SK-N-SH treated with all-trans-retinoic acid at 6 μM for 48 hours (cell line): ENCODE measurements at regions not wholly inside any gene's neighbourhood (a gene's known extent, or its start where the extent isn't known, plus 50 kb on each side); places are given as distances from the start of the nearest gene placed in this dataset.

Experiments used
- ATAC-seq: fragments of 200-7000 bp; cut with Tn5 transposase; 3 replicates; pipeline ENCODE4 v1.9.1; 2020; ENCODE audit warnings: mild to moderate bottlenecking, moderate library complexity
- ARNTL ChIP-seq: fragments of 450-650 bp; formaldehyde crosslinking; IDR thresholded peaks from 2 replicates; pipeline ENCODE4 v1.5.0; 2020; ENCODE audit warnings: low read depth, mild to moderate bottlenecking, moderate library complexity, borderline replicate concordance
- BACH2 ChIP-seq: fragments of 250-450 bp; sonication (Bioruptor Pico); IDR thresholded peaks from 2 replicates; pipeline ENCODE4 v1.9.0; 2021; ENCODE audit warnings: mild to moderate bottlenecking, borderline replicate concordance
- CSDC2 ChIP-seq: fragments of 250-450 bp; sonication (Bioruptor Pico); IDR thresholded peaks from 2 replicates; pipeline ENCODE4 v1.5.0; 2020; ENCODE audit warnings: mild to moderate bottlenecking, moderate library complexity
- ESRRG ChIP-seq: fragments of 250-450 bp; sonication (Bioruptor Pico); IDR thresholded peaks from 2 replicates; pipeline ENCODE4 v1.6.1; 2021; ENCODE audit warnings: mild to moderate bottlenecking
- GLIS3 ChIP-seq: fragments of 250-450 bp; sonication (Bioruptor Pico); IDR thresholded peaks from 2 replicates; pipeline ENCODE4 v1.5.0; 2020; ENCODE audit warnings: mild to moderate bottlenecking, moderate library complexity
- ISL1 ChIP-seq: fragments of 250-450 bp; sonication (Bioruptor Pico); IDR thresholded peaks from 2 replicates; pipeline ENCODE4 v2.1.2; 2022; ENCODE audit warnings: mild to moderate bottlenecking, moderate library complexity
- OSR1 ChIP-seq: fragments of 250-450 bp; sonication (Bioruptor Pico); IDR thresholded peaks from 2 replicates; pipeline ENCODE4 v1.8.0; 2022; ENCODE audit warnings: moderate library complexity, mild to moderate bottlenecking, inconsistent platforms
- PPARA ChIP-seq: fragments of 250-450 bp; sonication (Bioruptor Pico); IDR thresholded peaks from 2 replicates; pipeline ENCODE4 v1.5.0; 2020; ENCODE audit warnings: mild to moderate bottlenecking, borderline replicate concordance
- RARB ChIP-seq: fragments of 250-450 bp; sonication (Bioruptor Pico); IDR thresholded peaks from 2 replicates; pipeline ENCODE4 v1.8.0; 2021; ENCODE audit warnings: mild to moderate bottlenecking, moderate library complexity
- TCF4 ChIP-seq: fragments of 250-450 bp; sonication (Bioruptor Pico); IDR thresholded peaks from 2 replicates; pipeline ENCODE4 v1.8.0; 2021; ENCODE audit warnings: mild to moderate bottlenecking, moderate library complexity, borderline replicate concordance
- ZC3H10 ChIP-seq: fragments of 250-450 bp; sonication (Bioruptor Pico); IDR thresholded peaks from 2 replicates; pipeline ENCODE4 v1.5.1; 2021; ENCODE audit warnings: mild to moderate bottlenecking, moderate library complexity
- ZFP3 ChIP-seq: fragments of 250-450 bp; sonication (Bioruptor Pico); IDR thresholded peaks from 2 replicates; pipeline ENCODE4 v1.5.0; 2020; ENCODE audit warnings: mild to moderate bottlenecking, moderate library complexity
- ZFP30 ChIP-seq: fragments of 450-650 bp; formaldehyde crosslinking; IDR thresholded peaks from 2 replicates; pipeline ENCODE4 v1.5.0; 2022; ENCODE audit warnings: mild to moderate bottlenecking, moderate library complexity
- ZNF565 ChIP-seq: fragments of 450-650 bp; formaldehyde crosslinking; conservative IDR thresholded peaks from 2 replicates; pipeline ENCODE4 v1.5.0; 2020; ENCODE audit warnings: low read depth, mild to moderate bottlenecking, moderate library complexity
- ZNF8 ChIP-seq: fragments of 450-650 bp; formaldehyde crosslinking; IDR thresholded peaks from 2 replicates; pipeline ENCODE4 v1.5.0; 2020; ENCODE audit warnings: mild to moderate bottlenecking, moderate library complexity
- TF ChIP-seq, protein P1 (sequence below): fragments of 250-450 bp; sonication (Bioruptor Pico); IDR thresholded peaks from 2 replicates; pipeline ENCODE4 v1.5.1; 2020; ENCODE audit warnings: low read depth, mild to moderate bottlenecking, moderate library complexity
- TF ChIP-seq, protein P2 (sequence below): fragments of 250-450 bp; sonication (Bioruptor Pico); IDR thresholded peaks from 2 replicates; pipeline ENCODE4 v1.5.0; 2020; ENCODE audit warnings: mild to moderate bottlenecking, moderate library complexity
- TF ChIP-seq, protein P3 (sequence below): fragments of 250-450 bp; sonication (Bioruptor Pico); IDR thresholded peaks from 2 replicates; pipeline ENCODE4 v1.8.0; 2021; ENCODE audit warnings: low read depth, mild to moderate bottlenecking, moderate library complexity, borderline replicate concordance

DNA sequence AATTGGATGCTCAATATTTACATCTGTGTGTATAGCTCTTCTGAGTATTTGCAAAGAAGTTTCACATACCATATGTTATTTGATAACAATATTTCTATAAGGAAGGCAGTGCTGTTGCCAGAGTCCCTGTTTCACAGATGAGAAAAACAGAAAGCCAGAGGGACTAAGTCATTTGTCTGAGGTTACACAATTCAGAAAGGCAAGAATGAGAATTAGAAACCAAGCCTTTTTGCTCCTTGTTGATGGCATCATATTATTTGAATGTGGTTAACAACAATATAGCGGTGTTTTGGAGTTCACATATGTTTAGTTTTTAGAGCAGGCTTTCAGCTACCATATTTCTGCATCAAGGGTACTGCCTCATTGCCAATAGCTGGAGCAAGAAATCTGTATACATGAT lies 110.9 kb upstream of the PRLR start:
- TF ChIP-seq ARNTL (CRISPR knock-in tag) (no peak), PPARA (CRISPR knock-in tag) (no peak)
- ATAC-seq: no peak

DNA sequence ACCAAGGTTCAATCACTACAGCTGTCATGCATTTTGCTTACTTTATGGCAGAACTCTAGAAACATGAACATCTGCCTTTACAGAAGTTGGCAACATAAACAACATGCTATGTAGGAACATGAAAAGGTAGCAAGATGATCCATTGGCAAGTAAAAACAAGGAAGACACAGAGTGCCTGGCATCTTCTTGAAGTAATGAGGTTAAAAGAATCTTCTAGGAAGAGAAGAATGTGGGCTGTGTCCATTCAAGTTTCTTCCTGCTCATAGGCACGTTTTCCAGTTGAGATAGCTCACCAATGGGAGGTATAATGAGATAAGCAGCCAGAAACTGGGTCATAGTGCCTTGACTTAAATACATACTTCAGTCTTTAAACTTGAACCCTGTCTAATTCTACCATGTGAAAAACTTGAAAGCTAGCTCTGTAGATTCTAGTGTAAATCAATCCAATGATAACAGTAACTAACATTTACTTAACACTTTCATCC lies 109.4 kb upstream of the PRLR start:
- no peak for ATAC-seq
- TF ChIP-seq ZFP30 (CRISPR knock-in tag) (no peak), OSR1 (CRISPR knock-in tag) (no peak), GLIS3 (no peak), ZFP3 (no peak), ZC3H10 (no peak)
- TF ChIP-seq, protein P1, sequence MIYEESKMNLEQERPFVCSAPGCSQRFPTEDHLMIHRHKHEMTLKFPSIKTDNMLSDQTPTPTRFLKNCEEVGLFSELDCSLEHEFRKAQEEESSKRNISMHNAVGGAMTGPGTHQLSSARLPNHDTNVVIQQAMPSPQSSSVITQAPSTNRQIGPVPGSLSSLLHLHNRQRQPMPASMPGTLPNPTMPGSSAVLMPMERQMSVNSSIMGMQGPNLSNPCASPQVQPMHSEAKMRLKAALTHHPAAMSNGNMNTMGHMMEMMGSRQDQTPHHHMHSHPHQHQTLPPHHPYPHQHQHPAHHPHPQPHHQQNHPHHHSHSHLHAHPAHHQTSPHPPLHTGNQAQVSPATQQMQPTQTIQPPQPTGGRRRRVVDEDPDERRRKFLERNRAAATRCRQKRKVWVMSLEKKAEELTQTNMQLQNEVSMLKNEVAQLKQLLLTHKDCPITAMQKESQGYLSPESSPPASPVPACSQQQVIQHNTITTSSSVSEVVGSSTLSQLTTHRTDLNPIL: no peak
- TF ChIP-seq, protein P2, sequence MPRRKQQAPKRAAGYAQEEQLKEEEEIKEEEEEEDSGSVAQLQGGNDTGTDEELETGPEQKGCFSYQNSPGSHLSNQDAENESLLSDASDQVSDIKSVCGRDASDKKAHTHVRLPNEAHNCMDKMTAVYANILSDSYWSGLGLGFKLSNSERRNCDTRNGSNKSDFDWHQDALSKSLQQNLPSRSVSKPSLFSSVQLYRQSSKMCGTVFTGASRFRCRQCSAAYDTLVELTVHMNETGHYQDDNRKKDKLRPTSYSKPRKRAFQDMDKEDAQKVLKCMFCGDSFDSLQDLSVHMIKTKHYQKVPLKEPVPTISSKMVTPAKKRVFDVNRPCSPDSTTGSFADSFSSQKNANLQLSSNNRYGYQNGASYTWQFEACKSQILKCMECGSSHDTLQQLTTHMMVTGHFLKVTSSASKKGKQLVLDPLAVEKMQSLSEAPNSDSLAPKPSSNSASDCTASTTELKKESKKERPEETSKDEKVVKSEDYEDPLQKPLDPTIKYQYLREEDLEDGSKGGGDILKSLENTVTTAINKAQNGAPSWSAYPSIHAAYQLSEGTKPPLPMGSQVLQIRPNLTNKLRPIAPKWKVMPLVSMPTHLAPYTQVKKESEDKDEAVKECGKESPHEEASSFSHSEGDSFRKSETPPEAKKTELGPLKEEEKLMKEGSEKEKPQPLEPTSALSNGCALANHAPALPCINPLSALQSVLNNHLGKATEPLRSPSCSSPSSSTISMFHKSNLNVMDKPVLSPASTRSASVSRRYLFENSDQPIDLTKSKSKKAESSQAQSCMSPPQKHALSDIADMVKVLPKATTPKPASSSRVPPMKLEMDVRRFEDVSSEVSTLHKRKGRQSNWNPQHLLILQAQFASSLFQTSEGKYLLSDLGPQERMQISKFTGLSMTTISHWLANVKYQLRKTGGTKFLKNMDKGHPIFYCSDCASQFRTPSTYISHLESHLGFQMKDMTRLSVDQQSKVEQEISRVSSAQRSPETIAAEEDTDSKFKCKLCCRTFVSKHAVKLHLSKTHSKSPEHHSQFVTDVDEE (CRISPR knock-in tag): no peak

DNA sequence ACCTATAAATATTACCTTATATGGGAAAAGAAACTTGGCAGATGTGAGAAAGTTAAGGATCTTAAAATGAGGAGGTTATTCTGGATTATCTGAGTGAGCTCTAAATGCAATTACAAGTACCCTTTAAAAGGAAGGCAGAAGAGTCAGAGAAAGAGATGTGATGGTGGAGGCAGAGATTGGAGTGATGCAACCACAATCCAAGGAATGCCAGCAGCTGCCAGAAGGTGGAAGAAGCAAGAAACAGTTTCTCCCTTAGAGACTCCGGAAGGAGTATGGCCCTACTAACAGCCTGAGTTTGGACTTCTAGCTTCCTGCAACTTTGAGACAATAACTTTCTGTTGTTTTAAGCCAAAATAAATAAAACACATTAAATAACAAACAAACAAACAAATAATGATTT lies 108.7 kb upstream of the PRLR start:
- no peak for ATAC-seq
- TF ChIP-seq ZNF565 (CRISPR knock-in tag): no peak
- no peak for TF ChIP-seq ESRRG
- TF ChIP-seq ZNF8: no peak
- TF ChIP-seq, protein P2 (CRISPR knock-in tag): no peak
- no peak for TF ChIP-seq ISL1 (CRISPR knock-in tag)
- TF ChIP-seq, protein P3, sequence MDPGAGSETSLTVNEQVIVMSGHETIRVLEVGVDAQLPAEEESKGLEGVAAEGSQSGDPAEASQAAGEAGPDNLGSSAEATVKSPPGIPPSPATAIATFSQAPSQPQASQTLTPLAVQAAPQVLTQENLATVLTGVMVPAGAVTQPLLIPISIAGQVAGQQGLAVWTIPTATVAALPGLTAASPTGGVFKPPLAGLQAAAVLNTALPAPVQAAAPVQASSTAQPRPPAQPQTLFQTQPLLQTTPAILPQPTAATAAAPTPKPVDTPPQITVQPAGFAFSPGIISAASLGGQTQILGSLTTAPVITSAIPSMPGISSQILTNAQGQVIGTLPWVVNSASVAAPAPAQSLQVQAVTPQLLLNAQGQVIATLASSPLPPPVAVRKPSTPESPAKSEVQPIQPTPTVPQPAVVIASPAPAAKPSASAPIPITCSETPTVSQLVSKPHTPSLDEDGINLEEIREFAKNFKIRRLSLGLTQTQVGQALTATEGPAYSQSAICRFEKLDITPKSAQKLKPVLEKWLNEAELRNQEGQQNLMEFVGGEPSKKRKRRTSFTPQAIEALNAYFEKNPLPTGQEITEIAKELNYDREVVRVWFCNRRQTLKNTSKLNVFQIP (CRISPR knock-in tag): no peak
- TF ChIP-seq, protein P1: no peak
- TF ChIP-seq BACH2: no peak
- no peak for TF ChIP-seq PPARA (CRISPR knock-in tag)
- TF ChIP-seq CSDC2: no peak
- TF ChIP-seq ZC3H10: no peak
- TF ChIP-seq TCF4 (CRISPR knock-in tag): no peak
- TF ChIP-seq ZFP30 (CRISPR knock-in tag): no peak
- TF ChIP-seq, all 23 proteins: peak for 0

DNA sequence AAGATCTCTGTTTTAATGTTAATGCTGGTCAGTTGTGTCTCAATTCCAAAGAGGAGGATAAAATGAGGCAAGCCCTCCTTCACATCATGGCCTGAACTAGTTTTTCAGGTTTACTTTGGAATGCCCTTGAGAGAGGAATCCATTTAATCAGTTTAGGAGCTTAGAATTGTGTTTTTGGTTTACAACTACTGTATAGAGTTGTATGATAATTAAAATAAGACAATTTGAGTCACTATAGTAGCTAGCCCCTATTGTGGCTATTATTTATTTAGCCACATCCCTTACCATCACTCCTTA lies 107.8 kb upstream of the PRLR start:
- ATAC-seq: no peak
- TF ChIP-seq ZNF565 (CRISPR knock-in tag) (no peak), TCF4 (CRISPR knock-in tag) (no peak), RARB (CRISPR knock-in tag) (no peak), ESRRG (no peak), ZNF8 (no peak), OSR1 (CRISPR knock-in tag) (no peak)
- TF ChIP-seq, protein P3 (CRISPR knock-in tag): no peak
